SK-N-SH treated with all-trans-retinoic acid at 6 μM for 48 hours (cell line): ENCODE measurements at regions not wholly inside any gene's neighbourhood (a gene's known extent, or its start where the extent isn't known, plus 50 kb on each side); places are given as distances from the start of the nearest gene placed in this dataset.

ENCODE experiments used
- ATAC-seq: fragments of 200-7000 bp; cut with Tn5 transposase; 3 replicates; pipeline ENCODE4 v1.9.1; 2020; ENCODE audit warnings: mild to moderate bottlenecking, moderate library complexity
- ARNTL ChIP-seq: fragments of 450-650 bp; formaldehyde crosslinking; IDR thresholded peaks from 2 replicates; pipeline ENCODE4 v1.5.0; 2020; ENCODE audit warnings: low read depth, mild to moderate bottlenecking, moderate library complexity, borderline replicate concordance
- BACH2 ChIP-seq: fragments of 250-450 bp; sonication (Bioruptor Pico); IDR thresholded peaks from 2 replicates; pipeline ENCODE4 v1.9.0; 2021; ENCODE audit warnings: mild to moderate bottlenecking, borderline replicate concordance
- CSDC2 ChIP-seq: fragments of 250-450 bp; sonication (Bioruptor Pico); IDR thresholded peaks from 2 replicates; pipeline ENCODE4 v1.5.0; 2020; ENCODE audit warnings: mild to moderate bottlenecking, moderate library complexity
- ESRRG ChIP-seq: fragments of 250-450 bp; sonication (Bioruptor Pico); IDR thresholded peaks from 2 replicates; pipeline ENCODE4 v1.6.1; 2021; ENCODE audit warnings: mild to moderate bottlenecking
- GLIS3 ChIP-seq: fragments of 250-450 bp; sonication (Bioruptor Pico); IDR thresholded peaks from 2 replicates; pipeline ENCODE4 v1.5.0; 2020; ENCODE audit warnings: mild to moderate bottlenecking, moderate library complexity
- ISL1 ChIP-seq: fragments of 250-450 bp; sonication (Bioruptor Pico); IDR thresholded peaks from 2 replicates; pipeline ENCODE4 v2.1.2; 2022; ENCODE audit warnings: mild to moderate bottlenecking, moderate library complexity
- OSR1 ChIP-seq: fragments of 250-450 bp; sonication (Bioruptor Pico); IDR thresholded peaks from 2 replicates; pipeline ENCODE4 v1.8.0; 2022; ENCODE audit warnings: moderate library complexity, mild to moderate bottlenecking, inconsistent platforms
- PATZ1 ChIP-seq: fragments of 250-450 bp; sonication (Bioruptor Pico); IDR thresholded peaks from 2 replicates; pipeline ENCODE4 v1.8.0; 2020; ENCODE audit warnings: mild to moderate bottlenecking, moderate library complexity, borderline replicate concordance
- PPARA ChIP-seq: fragments of 250-450 bp; sonication (Bioruptor Pico); IDR thresholded peaks from 2 replicates; pipeline ENCODE4 v1.5.0; 2020; ENCODE audit warnings: mild to moderate bottlenecking, borderline replicate concordance
- SNAI2 ChIP-seq: fragments of 250-450 bp; sonication (Bioruptor Pico); IDR thresholded peaks from 2 replicates; pipeline ENCODE4 v1.5.0; 2020; ENCODE audit warnings: mild to moderate bottlenecking, moderate library complexity
- TOX ChIP-seq: fragments of 250-450 bp; sonication (Bioruptor Pico); IDR thresholded peaks from 2 replicates; pipeline ENCODE4 v1.8.0; 2021; ENCODE audit warnings: mild to moderate bottlenecking, moderate library complexity, borderline replicate concordance
- ZC3H10 ChIP-seq: fragments of 250-450 bp; sonication (Bioruptor Pico); IDR thresholded peaks from 2 replicates; pipeline ENCODE4 v1.5.1; 2021; ENCODE audit warnings: mild to moderate bottlenecking, moderate library complexity
- ZFP3 ChIP-seq: fragments of 250-450 bp; sonication (Bioruptor Pico); IDR thresholded peaks from 2 replicates; pipeline ENCODE4 v1.5.0; 2020; ENCODE audit warnings: mild to moderate bottlenecking, moderate library complexity
- ZNF70 ChIP-seq: fragments of 450-650 bp; formaldehyde crosslinking; IDR thresholded peaks from 2 replicates; pipeline ENCODE4 v1.5.0; 2020; ENCODE audit warnings: mild to moderate bottlenecking, moderate library complexity
- ZNF8 ChIP-seq: fragments of 450-650 bp; formaldehyde crosslinking; IDR thresholded peaks from 2 replicates; pipeline ENCODE4 v1.5.0; 2020; ENCODE audit warnings: mild to moderate bottlenecking, moderate library complexity
- TF ChIP-seq, protein P1 (sequence below): fragments of 250-450 bp; sonication (Bioruptor Pico); IDR thresholded peaks from 2 replicates; pipeline ENCODE4 v1.5.0; 2020; ENCODE audit warnings: mild to moderate bottlenecking, moderate library complexity
- TF ChIP-seq, protein P2 (sequence below): fragments of 250-450 bp; sonication (Bioruptor Pico); IDR thresholded peaks from 2 replicates; pipeline ENCODE4 v1.8.0; 2021; ENCODE audit warnings: low read depth, mild to moderate bottlenecking, moderate library complexity, borderline replicate concordance
- TF ChIP-seq, protein P3 (sequence below): fragments of 250-450 bp; sonication (Bioruptor Pico); IDR thresholded peaks from 2 replicates; pipeline ENCODE4 v1.5.1; 2020; ENCODE audit warnings: low read depth, mild to moderate bottlenecking, moderate library complexity
- TF ChIP-seq, protein P4 (sequence below): fragments of 250-450 bp; sonication (Bioruptor Pico); IDR thresholded peaks from 2 replicates; pipeline ENCODE4 v1.5.1; 2021; ENCODE audit warnings: mild to moderate bottlenecking, moderate library complexity

- TF ChIP-seq, protein P1, sequence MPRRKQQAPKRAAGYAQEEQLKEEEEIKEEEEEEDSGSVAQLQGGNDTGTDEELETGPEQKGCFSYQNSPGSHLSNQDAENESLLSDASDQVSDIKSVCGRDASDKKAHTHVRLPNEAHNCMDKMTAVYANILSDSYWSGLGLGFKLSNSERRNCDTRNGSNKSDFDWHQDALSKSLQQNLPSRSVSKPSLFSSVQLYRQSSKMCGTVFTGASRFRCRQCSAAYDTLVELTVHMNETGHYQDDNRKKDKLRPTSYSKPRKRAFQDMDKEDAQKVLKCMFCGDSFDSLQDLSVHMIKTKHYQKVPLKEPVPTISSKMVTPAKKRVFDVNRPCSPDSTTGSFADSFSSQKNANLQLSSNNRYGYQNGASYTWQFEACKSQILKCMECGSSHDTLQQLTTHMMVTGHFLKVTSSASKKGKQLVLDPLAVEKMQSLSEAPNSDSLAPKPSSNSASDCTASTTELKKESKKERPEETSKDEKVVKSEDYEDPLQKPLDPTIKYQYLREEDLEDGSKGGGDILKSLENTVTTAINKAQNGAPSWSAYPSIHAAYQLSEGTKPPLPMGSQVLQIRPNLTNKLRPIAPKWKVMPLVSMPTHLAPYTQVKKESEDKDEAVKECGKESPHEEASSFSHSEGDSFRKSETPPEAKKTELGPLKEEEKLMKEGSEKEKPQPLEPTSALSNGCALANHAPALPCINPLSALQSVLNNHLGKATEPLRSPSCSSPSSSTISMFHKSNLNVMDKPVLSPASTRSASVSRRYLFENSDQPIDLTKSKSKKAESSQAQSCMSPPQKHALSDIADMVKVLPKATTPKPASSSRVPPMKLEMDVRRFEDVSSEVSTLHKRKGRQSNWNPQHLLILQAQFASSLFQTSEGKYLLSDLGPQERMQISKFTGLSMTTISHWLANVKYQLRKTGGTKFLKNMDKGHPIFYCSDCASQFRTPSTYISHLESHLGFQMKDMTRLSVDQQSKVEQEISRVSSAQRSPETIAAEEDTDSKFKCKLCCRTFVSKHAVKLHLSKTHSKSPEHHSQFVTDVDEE, result no peak
- TF ChIP-seq GLIS3 (CRISPR knock-in tag), result no peak
- TF ChIP-seq TOX (CRISPR knock-in tag), result no peak
- TF ChIP-seq, all 23 proteins: peak for 0
Measured at GRCh38 chr3:197430502-197430901, 125.3 kb downstream of the BDH1 start (continued).

DNA sequence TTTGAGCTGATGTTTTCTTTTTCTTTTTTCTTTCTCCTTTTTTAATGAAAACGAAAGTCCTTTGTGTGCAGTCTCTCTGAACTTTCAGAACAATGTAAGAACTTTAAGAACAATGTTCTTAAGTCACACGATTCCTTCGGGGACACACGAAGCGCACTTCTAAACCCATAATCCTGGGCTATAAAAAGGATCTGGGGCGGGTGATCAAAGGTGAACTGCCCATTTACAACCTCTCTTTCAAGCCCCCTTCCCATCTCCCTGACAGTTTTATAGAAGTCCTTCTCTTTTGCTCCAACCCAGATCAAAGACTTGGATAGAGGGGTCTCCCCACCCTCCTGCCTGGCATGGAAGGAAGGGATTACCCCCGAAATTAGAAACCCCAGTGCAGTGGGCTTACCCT, 126.8 kb downstream of the BDH1 start:
- no peak for ATAC-seq
- TF ChIP-seq, protein P2, sequence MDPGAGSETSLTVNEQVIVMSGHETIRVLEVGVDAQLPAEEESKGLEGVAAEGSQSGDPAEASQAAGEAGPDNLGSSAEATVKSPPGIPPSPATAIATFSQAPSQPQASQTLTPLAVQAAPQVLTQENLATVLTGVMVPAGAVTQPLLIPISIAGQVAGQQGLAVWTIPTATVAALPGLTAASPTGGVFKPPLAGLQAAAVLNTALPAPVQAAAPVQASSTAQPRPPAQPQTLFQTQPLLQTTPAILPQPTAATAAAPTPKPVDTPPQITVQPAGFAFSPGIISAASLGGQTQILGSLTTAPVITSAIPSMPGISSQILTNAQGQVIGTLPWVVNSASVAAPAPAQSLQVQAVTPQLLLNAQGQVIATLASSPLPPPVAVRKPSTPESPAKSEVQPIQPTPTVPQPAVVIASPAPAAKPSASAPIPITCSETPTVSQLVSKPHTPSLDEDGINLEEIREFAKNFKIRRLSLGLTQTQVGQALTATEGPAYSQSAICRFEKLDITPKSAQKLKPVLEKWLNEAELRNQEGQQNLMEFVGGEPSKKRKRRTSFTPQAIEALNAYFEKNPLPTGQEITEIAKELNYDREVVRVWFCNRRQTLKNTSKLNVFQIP (CRISPR knock-in tag), result no peak
- TF ChIP-seq ZNF70 (CRISPR knock-in tag), result no peak
- no peak for TF ChIP-seq BACH2

DNA sequence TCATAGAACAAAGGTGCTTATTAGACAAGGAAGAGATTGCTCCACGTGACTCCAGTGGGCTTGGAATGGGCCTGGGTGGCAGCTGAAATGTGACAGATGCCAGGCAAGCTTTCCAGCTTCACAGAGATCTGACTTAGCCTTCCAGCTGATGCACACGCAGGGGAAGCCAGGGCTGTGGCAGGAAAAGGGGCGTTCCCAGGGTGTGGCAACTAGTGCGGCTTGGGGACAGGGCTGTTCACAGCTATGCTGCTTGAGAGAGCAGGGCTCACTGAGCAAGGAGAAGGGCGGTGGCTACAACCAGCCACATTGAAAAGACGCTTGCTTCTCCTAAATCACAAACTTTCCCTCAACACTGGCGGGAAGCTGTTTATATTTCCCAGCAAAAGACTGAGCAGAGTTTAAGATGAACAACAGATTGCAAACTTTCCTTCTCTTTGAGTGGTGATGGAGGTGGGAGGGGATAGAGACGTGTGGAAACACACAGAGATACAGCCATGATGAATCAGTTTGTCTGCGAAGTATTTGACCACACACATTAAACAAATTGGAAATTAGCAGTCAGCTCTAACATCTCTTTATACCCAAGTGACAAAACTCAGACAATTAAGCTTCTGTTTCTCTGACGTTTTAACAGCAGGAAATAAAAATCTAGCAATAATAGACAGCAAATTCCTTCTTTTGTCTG, 127.5 kb downstream of the BDH1 start:
- ATAC-seq, result peak; percentile 17; the same call in 1 of the 3 replicates
- no peak for TF ChIP-seq PATZ1
- TF ChIP-seq ISL1 (CRISPR knock-in tag), result no peak
- TF ChIP-seq, protein P3, sequence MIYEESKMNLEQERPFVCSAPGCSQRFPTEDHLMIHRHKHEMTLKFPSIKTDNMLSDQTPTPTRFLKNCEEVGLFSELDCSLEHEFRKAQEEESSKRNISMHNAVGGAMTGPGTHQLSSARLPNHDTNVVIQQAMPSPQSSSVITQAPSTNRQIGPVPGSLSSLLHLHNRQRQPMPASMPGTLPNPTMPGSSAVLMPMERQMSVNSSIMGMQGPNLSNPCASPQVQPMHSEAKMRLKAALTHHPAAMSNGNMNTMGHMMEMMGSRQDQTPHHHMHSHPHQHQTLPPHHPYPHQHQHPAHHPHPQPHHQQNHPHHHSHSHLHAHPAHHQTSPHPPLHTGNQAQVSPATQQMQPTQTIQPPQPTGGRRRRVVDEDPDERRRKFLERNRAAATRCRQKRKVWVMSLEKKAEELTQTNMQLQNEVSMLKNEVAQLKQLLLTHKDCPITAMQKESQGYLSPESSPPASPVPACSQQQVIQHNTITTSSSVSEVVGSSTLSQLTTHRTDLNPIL, result no peak
- TF ChIP-seq ZC3H10 (CRISPR knock-in tag), result no peak
- no peak for TF ChIP-seq TOX (CRISPR knock-in tag)
- TF ChIP-seq OSR1 (CRISPR knock-in tag), result no peak
- TF ChIP-seq SNAI2 (CRISPR knock-in tag), result no peak
- TF ChIP-seq ESRRG, result no peak
- no peak for TF ChIP-seq BACH2
- TF ChIP-seq, protein P1, result no peak
- no peak for TF ChIP-seq GLIS3 (CRISPR knock-in tag)
- TF ChIP-seq PPARA (CRISPR knock-in tag), result no peak

GRCh38 chr3:197427021-197427420, 128.6 kb upstream of the DLG1 start:
- peak; percentile 18; the same call in 1 of the 3 replicates for ATAC-seq
- TF ChIP-seq ZNF8 (CRISPR knock-in tag), result no peak
- TF ChIP-seq, protein P4, sequence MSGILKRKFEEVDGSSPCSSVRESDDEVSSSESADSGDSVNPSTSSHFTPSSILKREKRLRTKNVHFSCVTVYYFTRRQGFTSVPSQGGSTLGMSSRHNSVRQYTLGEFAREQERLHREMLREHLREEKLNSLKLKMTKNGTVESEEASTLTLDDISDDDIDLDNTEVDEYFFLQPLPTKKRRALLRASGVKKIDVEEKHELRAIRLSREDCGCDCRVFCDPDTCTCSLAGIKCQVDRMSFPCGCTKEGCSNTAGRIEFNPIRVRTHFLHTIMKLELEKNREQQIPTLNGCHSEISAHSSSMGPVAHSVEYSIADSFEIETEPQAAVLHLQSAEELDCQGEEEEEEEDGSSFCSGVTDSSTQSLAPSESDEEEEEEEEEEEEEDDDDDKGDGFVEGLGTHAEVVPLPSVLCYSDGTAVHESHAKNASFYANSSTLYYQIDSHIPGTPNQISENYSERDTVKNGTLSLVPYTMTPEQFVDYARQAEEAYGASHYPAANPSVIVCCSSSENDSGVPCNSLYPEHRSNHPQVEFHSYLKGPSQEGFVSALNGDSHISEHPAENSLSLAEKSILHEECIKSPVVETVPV (CRISPR knock-in tag), result no peak
- no peak for TF ChIP-seq GLIS3 (CRISPR knock-in tag)
- TF ChIP-seq ARNTL, result 0 out of 2 replicates have a peak, but pooled peaks have one; percentile 72
- TF ChIP-seq, protein P1, result peak; percentile 60; the same call in 1 of the 2 replicates
- no peak for TF ChIP-seq BACH2
- no peak for TF ChIP-seq ZFP3 (CRISPR knock-in tag)
- peak; percentile 33; the same call in 1 of the 2 replicates for TF ChIP-seq CSDC2 (CRISPR knock-in tag)
- TF ChIP-seq, protein P3, result no peak
